Muscle layer of colon (tissue), 2 donors: ENCODE measurements at regions not wholly inside any gene's neighbourhood (a gene's known extent, or its start where the extent isn't known, plus 50 kb on each side); places are given as distances from the start of the nearest gene placed in this dataset.

Experiments
- H3K27ac ChIP-seq: one replicate; pipeline ENCODE4 v1.7.0; 2013; ENCODE audit warnings: low read depth, mild to moderate bottlenecking, low read length, moderate library complexity
- H3K27me3 ChIP-seq, 2 donors: one replicate each; pipeline ENCODE4 v1.7.0; 2013; ENCODE audit warnings: low read length in 2 of 2, mild to moderate bottlenecking in 2 of 2; ENCODE audit not compliant: insufficient read depth in 2 of 2, control insufficient read depth in 1 of 2
- H3K36me3 ChIP-seq: one replicate; pipeline ENCODE4 v1.7.0; 2013; ENCODE audit warnings: mild to moderate bottlenecking, low read length; ENCODE audit not compliant: insufficient read depth
- H3K4me1 ChIP-seq: one replicate; pipeline ENCODE4 v1.7.0; 2013; ENCODE audit warnings: mild to moderate bottlenecking, low read length; ENCODE audit not compliant: insufficient read depth
- H3K4me3 ChIP-seq, 2 donors: one replicate each; pipeline ENCODE4 v1.7.0; 2013; ENCODE audit warnings: low read length in 2 of 2, low read depth in 1 of 2, mild to moderate bottlenecking in 1 of 2, moderate library complexity in 1 of 2
- H3K9ac ChIP-seq: one replicate; pipeline ENCODE4 v1.7.0; 2013; ENCODE audit warnings: low read length
- H3K9me3 ChIP-seq: one replicate; pipeline ENCODE4 v1.7.0; 2013; ENCODE audit warnings: mild to moderate bottlenecking, low read length
- donor health status: abdominal sarcoma.
- donor health status: Adenocarcinoma of cecum.

DNA sequence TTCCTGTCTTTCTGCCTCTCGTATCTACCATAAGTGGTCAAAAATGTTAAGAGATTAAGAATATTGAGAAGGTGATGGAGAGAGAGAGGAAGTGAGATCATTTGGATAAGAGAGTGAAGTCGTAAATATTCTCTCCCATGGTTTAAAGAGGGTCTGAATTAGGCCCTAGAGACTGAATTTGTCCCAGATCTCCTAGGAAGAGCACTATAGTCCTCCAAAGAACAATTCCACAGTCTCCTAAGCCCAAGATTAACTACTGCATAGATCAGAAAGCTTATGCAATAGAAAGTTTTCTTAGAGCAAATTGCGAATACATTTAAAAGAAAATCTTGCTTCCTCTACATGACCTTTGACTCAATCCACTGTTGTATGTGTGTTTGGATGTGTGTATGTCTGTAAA lies 598.8 kb downstream of the TUSC7 start:
- Histone ChIP-seq H3K9ac (no peak overlapping the region), H3K4me3 (no peak overlapping the region), H3K27ac (no peak overlapping the region), H3K4me1 (no peaks in the 10 kb centered on the region), H3K9me3 (no peaks in the 10 kb centered on the region), H3K27me3 (no peaks in the 10 kb centered on the region), H3K36me3 (no peaks in the 10 kb centered on the region)

DNA sequence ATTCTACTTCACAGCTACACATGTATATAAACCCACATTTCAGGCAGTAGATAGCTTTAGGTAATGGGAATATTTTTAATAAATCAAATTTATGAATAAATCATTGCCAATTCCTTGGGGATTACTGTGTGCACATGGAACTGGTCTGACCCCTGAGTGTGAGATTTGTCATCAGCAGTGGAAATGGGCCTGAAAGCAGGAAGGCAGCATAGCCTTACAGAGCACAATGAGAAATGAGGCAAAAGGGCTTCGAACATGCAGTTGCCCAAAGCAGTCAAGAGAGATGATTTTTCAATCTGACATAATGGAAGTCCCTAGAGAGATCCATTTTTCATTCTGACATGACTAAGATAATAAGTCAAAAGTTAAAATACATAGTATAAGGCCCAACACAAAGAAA lies 599.2 kb downstream of the TUSC7 start:
- H3K27me3 ChIP-seq: no peaks in the 10 kb centered on the region
- H3K36me3 ChIP-seq: no peaks in the 10 kb centered on the region
- no peaks in the 10 kb centered on the region for H3K4me1 ChIP-seq
- no peak overlapping the region for H3K9ac ChIP-seq
- H3K9me3 ChIP-seq: no peaks in the 10 kb centered on the region
- no peak overlapping the region for H3K27ac ChIP-seq
- H3K4me3 ChIP-seq: no peak overlapping the region

DNA sequence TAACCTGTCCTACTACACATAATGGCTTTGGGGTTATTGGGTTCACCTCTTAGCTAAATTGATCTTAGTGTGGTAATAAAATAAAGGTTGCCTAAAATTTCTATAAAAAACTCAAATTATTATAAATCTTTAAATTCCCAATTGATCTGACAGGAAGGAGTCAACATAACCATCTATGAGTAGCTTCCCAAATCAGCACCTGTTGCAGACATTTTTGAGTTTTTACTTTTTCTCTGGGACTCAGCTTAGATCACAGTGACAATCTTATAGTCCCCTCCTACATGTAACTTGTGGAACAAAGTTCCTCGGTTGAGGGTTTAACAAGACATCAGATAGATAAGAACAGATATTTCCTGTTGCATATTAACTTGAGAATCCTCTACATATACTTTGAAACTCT lies 601.0 kb downstream of the TUSC7 start:
- H3K9me3 ChIP-seq: no peaks in the 10 kb centered on the region
- no peaks in the 10 kb centered on the region for H3K4me1 ChIP-seq
- no peaks in the 10 kb centered on the region for H3K36me3 ChIP-seq
- no peaks in the 10 kb centered on the region for H3K27me3 ChIP-seq
- no peak overlapping the region for H3K9ac ChIP-seq
- H3K27ac ChIP-seq: no peak overlapping the region
- no peak overlapping the region for H3K4me3 ChIP-seq

DNA sequence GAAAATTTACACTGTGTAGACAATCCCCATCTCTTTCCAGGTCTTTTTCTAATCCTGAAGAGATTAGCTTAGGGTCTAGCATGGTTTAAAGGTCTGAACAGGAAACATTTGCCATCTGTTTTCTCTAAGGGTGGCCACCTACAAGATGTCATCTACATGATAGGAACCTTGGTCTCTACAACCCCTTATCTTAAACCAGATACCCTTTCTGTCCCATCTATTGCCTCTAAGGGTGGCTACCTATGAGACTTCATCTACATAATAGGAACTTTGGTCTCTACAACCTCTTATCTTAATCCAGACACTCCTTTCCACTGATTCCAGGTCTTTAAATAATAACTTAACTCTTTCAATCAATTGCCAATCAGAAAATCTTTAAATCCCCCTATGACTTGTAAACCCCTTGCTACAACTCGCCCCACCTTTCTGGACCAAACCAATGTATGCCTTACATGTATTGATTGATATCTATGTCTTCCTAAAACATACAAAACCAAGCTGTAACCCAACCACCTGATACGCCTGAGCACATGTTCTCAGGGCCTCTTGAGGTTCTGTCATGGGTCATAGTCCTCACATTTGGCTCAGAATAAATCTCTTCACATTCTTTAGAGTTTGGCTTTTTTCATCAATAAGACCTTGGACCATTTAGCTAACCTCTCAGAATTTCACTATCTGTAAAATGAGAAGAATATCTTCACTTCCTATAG lies 605.0 kb downstream of the TUSC7 start:
- no peak overlapping the region for H3K27ac ChIP-seq
- H3K9ac ChIP-seq: no peak overlapping the region
- no peaks in the 10 kb centered on the region for H3K36me3 ChIP-seq
- H3K4me1 ChIP-seq: no peaks in the 10 kb centered on the region
- H3K9me3 ChIP-seq: no peaks in the 10 kb centered on the region
- no peaks in the 10 kb centered on the region for H3K27me3 ChIP-seq
- H3K4me3 ChIP-seq: no peak overlapping the region

DNA sequence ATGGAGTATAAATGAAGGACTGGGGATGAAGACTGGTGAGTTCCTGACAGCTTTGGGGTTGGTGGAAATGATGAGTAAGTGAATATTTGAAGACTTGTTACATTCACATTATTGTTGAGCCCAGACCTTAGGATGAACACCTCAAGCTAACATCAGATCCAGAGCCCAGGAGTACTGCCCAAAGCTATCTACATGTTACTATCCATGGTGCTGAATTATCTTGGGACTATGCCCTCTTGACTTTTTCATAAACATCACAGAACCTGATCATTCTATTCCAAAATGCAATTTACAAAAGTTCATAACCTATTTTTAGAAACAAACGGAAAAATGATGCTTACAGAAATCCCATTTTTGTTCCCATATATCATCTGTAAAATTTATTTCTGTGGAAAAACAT lies 613.3 kb downstream of the TUSC7 start:
- H3K27ac ChIP-seq: no peak overlapping the region
- no peak overlapping the region for H3K9ac ChIP-seq
- H3K4me3 ChIP-seq: no peak overlapping the region
- H3K27me3 ChIP-seq: no peaks in the 10 kb centered on the region
- no peaks in the 10 kb centered on the region for H3K36me3 ChIP-seq
- H3K4me1 ChIP-seq: no peaks in the 10 kb centered on the region
- H3K9me3 ChIP-seq: no peaks in the 10 kb centered on the region

DNA sequence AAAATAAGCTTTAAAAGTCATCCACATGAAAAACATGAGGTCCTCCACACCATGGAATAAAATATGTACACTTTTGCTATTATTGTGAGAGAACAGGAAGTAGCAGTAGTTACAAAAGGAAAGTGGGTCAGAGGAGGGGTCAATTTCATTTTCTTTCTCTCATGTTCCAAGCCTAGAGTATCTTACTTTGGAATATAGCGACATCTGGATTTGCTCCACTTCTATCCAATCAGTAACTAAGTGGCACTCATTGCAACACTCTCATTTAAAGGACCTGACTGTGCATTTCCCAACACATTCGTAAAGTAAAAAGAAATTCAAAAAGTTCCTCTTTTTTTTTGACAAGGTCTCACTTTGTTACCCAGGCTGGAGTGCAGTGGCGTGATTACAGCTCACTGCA lies 637.3 kb downstream of the TUSC7 start:
- no peak overlapping the region for H3K4me3 ChIP-seq
- no peak overlapping the region for H3K27ac ChIP-seq
- H3K36me3 ChIP-seq: no peaks in the 10 kb centered on the region
- no peaks in the 10 kb centered on the region for H3K4me1 ChIP-seq
- no peaks in the 10 kb centered on the region for H3K27me3 ChIP-seq
- no peak overlapping the region for H3K9ac ChIP-seq
- H3K9me3 ChIP-seq: no peaks in the 10 kb centered on the region

DNA sequence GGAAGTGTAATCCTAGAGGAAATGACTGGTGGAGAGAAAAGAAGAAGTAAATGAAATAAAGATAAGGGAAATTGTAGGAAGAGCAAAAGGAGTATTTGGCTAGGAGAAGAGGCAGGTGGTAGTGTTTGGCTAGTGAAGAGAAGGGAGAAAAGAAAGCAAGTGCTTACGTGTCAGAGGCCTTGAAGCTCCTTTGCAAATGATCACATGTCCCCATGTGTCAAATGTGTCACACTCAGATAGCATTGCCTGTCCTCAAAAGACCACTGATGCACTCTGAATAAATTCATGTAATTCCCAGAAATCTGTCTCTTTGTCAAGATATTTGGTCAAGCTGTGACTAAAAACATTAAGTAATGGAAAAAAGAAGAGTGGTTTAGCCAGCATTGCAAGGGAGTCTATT lies 639.3 kb downstream of the TUSC7 start:
- no peaks in the 10 kb centered on the region for H3K4me1 ChIP-seq
- no peaks in the 10 kb centered on the region for H3K27me3 ChIP-seq
- no peak overlapping the region for H3K27ac ChIP-seq
- H3K36me3 ChIP-seq: no peaks in the 10 kb centered on the region
- no peak overlapping the region for H3K4me3 ChIP-seq
- H3K9me3 ChIP-seq: no peaks in the 10 kb centered on the region
- no peak overlapping the region for H3K9ac ChIP-seq

DNA sequence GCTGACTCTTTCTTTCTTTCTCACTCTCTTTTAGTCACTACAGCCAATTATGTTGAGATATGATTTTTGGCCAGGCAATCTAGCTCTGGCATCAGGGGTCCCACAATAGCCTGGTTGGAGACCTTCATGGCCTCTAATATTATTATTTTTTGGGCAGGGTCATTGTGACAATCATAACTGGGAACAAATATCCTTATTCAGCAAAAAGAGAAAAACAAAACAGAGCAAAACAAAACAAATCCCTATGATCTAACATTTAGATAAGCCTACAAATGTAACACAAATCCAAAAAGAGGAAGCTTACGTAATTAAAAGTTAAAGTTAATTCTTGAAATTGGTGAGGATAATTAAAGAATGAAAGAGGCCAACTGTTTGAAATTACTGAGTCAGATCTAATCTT lies 640.0 kb downstream of the TUSC7 start:
- Histone ChIP-seq H3K9me3 (no peaks in the 10 kb centered on the region), H3K9ac (no peak overlapping the region), H3K27me3 (no peaks in the 10 kb centered on the region), H3K36me3 (no peaks in the 10 kb centered on the region), H3K4me3 (no peak overlapping the region), H3K27ac (no peak overlapping the region), H3K4me1 (no peaks in the 10 kb centered on the region)

DNA sequence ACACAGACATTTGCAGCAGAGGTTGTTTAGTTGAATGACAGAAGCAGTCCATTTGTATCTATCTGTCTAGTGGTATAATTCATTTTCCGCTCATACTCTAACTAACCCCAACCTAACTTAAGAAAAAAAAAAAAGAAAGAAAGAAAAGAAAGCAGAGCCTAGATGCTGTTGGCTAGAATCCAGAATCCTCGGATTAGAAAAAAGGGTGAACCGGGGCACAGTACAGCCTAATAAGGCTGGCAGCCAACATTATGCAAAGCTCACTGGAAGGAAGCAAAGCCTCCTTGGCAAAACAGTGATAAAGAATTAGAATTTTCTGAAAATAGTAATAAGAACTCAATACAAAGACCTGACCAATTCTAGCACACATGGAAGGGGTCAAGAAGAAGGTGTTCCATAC lies 640.8 kb downstream of the TUSC7 start:
- H3K9ac ChIP-seq: no peak overlapping the region
- H3K27ac ChIP-seq: no peak overlapping the region
- no peaks in the 10 kb centered on the region for H3K36me3 ChIP-seq
- no peaks in the 10 kb centered on the region for H3K27me3 ChIP-seq
- H3K4me3 ChIP-seq: no peak overlapping the region
- no peaks in the 10 kb centered on the region for H3K4me1 ChIP-seq
- no peaks in the 10 kb centered on the region for H3K9me3 ChIP-seq

DNA sequence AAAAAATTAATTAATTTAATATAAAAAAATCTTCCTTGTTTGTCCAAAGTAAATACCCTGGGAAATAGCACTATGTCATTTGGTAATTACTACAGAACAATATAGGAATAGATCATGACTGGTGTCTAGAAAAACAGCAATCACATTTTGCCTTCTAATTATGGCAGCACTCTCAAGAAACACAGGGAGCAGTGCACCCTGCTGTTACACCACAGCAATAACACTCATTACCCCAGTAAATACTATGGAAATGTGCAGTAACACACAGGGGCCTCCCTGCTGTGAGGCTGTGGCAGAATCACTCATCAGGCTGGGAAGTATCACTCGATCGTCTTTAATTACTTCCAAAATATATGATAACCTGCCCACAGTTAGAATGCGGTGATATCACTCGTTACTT lies 646.0 kb downstream of the TUSC7 start:
- no peak overlapping the region for H3K4me3 ChIP-seq
- no peaks in the 10 kb centered on the region for H3K27me3 ChIP-seq
- no peaks in the 10 kb centered on the region for H3K36me3 ChIP-seq
- H3K27ac ChIP-seq: no peak overlapping the region
- H3K4me1 ChIP-seq: no peaks in the 10 kb centered on the region
- no peaks in the 10 kb centered on the region for H3K9me3 ChIP-seq
- no peak overlapping the region for H3K9ac ChIP-seq

DNA sequence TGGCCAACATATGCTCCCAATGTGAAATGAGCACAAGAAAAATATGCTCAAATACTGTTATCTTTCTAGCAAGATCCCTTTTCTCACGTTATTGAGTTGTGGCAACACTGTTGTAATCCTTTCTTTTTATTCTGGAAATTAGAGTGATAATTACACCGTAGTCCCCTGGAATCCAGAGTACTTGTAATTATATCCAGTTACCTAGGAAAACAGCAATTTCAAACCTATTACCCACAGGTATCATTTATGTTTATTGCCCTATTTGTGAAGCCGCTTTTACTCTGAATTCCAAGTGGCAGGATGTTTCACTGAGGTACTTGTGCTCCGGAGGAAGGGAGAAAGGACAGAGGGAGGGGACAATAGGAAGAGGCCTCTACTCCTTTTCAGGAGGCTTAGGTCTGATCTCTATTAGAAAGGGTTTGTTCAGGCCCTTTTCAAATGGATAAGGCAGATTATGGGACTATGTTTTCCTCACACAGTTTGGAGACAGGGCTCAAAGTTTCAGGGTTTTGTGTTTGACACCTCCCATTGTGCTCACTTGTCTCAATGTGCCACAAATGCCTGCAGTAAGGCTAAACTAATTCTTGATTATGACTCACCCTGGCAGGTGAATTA lies 646.6 kb downstream of the TUSC7 start:
- Histone ChIP-seq H3K4me3 (no peak overlapping the region), H3K4me1 (no peaks in the 10 kb centered on the region), H3K27me3 (no peaks in the 10 kb centered on the region), H3K36me3 (no peaks in the 10 kb centered on the region), H3K9me3 (no peaks in the 10 kb centered on the region), H3K9ac (no peak overlapping the region), H3K27ac (no peak overlapping the region)

DNA sequence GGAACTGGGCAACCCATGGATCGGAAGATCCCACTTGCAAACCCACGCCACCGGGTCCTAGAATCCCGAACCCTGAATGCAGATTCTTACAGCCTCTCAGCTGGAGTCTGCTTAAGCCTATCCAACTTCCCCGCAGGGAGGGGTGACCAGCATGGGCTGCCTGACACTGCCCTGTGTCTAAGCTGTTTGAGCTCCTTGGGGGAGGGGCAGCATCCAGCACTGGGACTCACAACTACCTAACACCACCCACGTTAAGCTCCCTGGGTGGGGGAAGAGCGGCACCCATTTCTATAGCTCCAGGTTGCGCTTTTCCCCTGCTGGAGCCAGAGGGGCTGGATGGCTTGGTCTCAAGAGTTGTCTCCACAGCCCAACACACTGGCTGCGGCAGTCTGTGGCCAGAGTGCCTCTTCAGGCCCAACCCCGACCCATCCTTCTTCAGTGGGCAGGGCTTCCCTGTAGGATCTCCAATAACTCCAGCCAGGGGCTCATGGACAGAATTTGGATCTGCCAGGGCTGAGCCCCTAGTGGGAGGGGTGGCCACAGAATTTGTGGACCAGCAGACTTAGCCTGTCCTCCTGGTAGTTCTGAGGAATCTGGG lies 649.2 kb downstream of the TUSC7 start:
- Histone ChIP-seq H3K27ac (no peak overlapping the region), H3K27me3 (no peaks in the 10 kb centered on the region), H3K9ac (no peak overlapping the region), H3K4me3 (no peak overlapping the region), H3K36me3 (no peaks in the 10 kb centered on the region), H3K9me3 (no peaks in the 10 kb centered on the region), H3K4me1 (no peaks in the 10 kb centered on the region)
